H9 (cell line): ENCODE measurements at regions not wholly inside any gene's neighbourhood (a gene's known extent, or its start where the extent isn't known, plus 50 kb on each side); places are given as distances from the start of the nearest gene placed in this dataset.

ENCODE experiments used
- DNase-seq: peaks from one replicate; pipeline ENCODE4 v3.0.0-alpha.2; 2017
- H2AFZ ChIP-seq: one replicate; pipeline ENCODE4 v1.6.1; 2013; ENCODE audit warnings: mild to moderate bottlenecking, low read length, control low read depth, moderate library complexity
- H2AK5ac ChIP-seq: 2 replicates; pipeline ENCODE4 v1.6.1; 2013; ENCODE audit warnings: low read length, control low read depth, mixed read lengths; ENCODE audit not compliant: insufficient read length
- H2BK120ac ChIP-seq: one replicate; pipeline ENCODE4 v1.6.1; 2013; ENCODE audit warnings: low read depth, mild to moderate bottlenecking, low read length, control low read depth, inconsistent platforms; ENCODE audit not compliant: poor library complexity, severe bottlenecking
- H2BK12ac ChIP-seq: 2 replicates; pipeline ENCODE4 v1.6.1; 2013; ENCODE audit warnings: low read length, control low read depth, mixed read lengths, low read depth; ENCODE audit not compliant: insufficient read length
- H2BK15ac ChIP-seq: 2 replicates; pipeline ENCODE4 v1.6.1; 2013; ENCODE audit warnings: low read depth, low read length, control low read depth
- H2BK20ac ChIP-seq: one replicate; pipeline ENCODE4 v1.6.1; 2013; ENCODE audit warnings: low read depth, mild to moderate bottlenecking, low read length, control low read depth, inconsistent platforms; ENCODE audit not compliant: poor library complexity, severe bottlenecking
- H2BK5ac ChIP-seq: 2 replicates; pipeline ENCODE4 v1.6.1; 2013; ENCODE audit warnings: low read length, control low read depth, mixed read lengths; ENCODE audit not compliant: insufficient read length
- H3K14ac ChIP-seq: 2 replicates; pipeline ENCODE4 v1.6.1; 2013; ENCODE audit warnings: low read length, control low read depth; ENCODE audit not compliant: insufficient read depth
- H3K18ac ChIP-seq: 2 replicates; pipeline ENCODE4 v1.6.1; 2013; ENCODE audit warnings: low read depth, mild to moderate bottlenecking, mixed read lengths, low read length, control low read depth; ENCODE audit not compliant: insufficient read length
- H3K23ac ChIP-seq: 2 replicates; pipeline ENCODE4 v1.6.1; 2013; ENCODE audit warnings: low read length, control low read depth, mixed read lengths, low read depth; ENCODE audit not compliant: insufficient read length
- H3K23me2 ChIP-seq: 2 replicates; pipeline ENCODE4 v1.6.1; 2013; ENCODE audit warnings: low read depth, mild to moderate bottlenecking, mixed read lengths, low read length, control low read depth; ENCODE audit not compliant: insufficient read length, poor library complexity, severe bottlenecking
- H3K27ac ChIP-seq: 2 replicates; pipeline ENCODE4 v1.5.1; 2013; ENCODE audit warnings: low read length, control low read depth, mixed read lengths, low read depth; ENCODE audit not compliant: insufficient read length
- H3K27me3 ChIP-seq: 2 replicates; pipeline ENCODE4 v1.6.1; 2013; ENCODE audit warnings: low read length, control low read depth, inconsistent platforms; ENCODE audit not compliant: insufficient read depth
- H3K4ac ChIP-seq: 2 replicates; pipeline ENCODE4 v1.6.1; 2013; ENCODE audit warnings: low read depth, mild to moderate bottlenecking, control low read depth, inconsistent platforms, low read length, moderate library complexity
- H3K4me1 ChIP-seq: 2 replicates; pipeline ENCODE4 v1.6.1; 2013; ENCODE audit warnings: low read length, control low read depth, inconsistent platforms; ENCODE audit not compliant: insufficient read depth
- H3K4me2 ChIP-seq: 2 replicates; pipeline ENCODE4 v1.6.1; 2013; ENCODE audit warnings: low read length, control low read depth, mixed read lengths; ENCODE audit not compliant: insufficient read length, insufficient read depth
- H3K56ac ChIP-seq: 2 replicates; pipeline ENCODE4 v1.6.1; 2013; ENCODE audit warnings: low read depth, mild to moderate bottlenecking, mixed read lengths, low read length, control low read depth; ENCODE audit not compliant: insufficient read length
- H3K79me1 ChIP-seq: 2 replicates; pipeline ENCODE4 v1.6.1; 2013; ENCODE audit warnings: low read depth, mild to moderate bottlenecking, moderate library complexity, low read length, control low read depth, inconsistent platforms; ENCODE audit not compliant: insufficient read depth, poor library complexity, severe bottlenecking
- H3K79me2 ChIP-seq: 2 replicates; pipeline ENCODE4 v1.6.1; 2013; ENCODE audit warnings: low read length, control low read depth, inconsistent platforms; ENCODE audit not compliant: insufficient read depth
- H3K9ac ChIP-seq: 2 replicates; pipeline ENCODE4 v1.6.1; 2013; ENCODE audit warnings: low read length, control low read depth, mixed read lengths; ENCODE audit not compliant: insufficient read length; ENCODE audit errors: extremely low read depth
- H3K9me3 ChIP-seq: one replicate; pipeline ENCODE4 v1.6.1; 2013; ENCODE audit warnings: low read depth, low read length, inconsistent platforms; ENCODE audit not compliant: control insufficient read depth
- H3T11ph ChIP-seq: one replicate; pipeline ENCODE4 v1.6.1; 2013; ENCODE audit warnings: mild to moderate bottlenecking, low read length, control low read depth, inconsistent platforms
- H4K20me1 ChIP-seq: one replicate; pipeline ENCODE4 v1.6.1; 2013; ENCODE audit not compliant: control insufficient read depth, insufficient read length, insufficient read depth
- H4K5ac ChIP-seq: 2 replicates; pipeline ENCODE4 v1.6.1; 2013; ENCODE audit warnings: low read depth, mild to moderate bottlenecking, mixed read lengths, low read length, control low read depth; ENCODE audit not compliant: insufficient read length
- H4K8ac ChIP-seq: replicated peaks from 2 replicates; pipeline ENCODE4 v1.6.1; 2013; ENCODE audit warnings: low read length, control low read depth, mixed read lengths, low read depth; ENCODE audit not compliant: insufficient read length
- H4K91ac ChIP-seq: 2 replicates; pipeline ENCODE4 v1.6.1; 2013; ENCODE audit warnings: low read depth, mild to moderate bottlenecking, moderate library complexity, mixed read lengths, low read length, control low read depth; ENCODE audit not compliant: insufficient read length
- H3K27ac Mint-ChIP-seq, 3 experiments: 2 replicates in 2 of 3; 3 replicates in 1 of 3; pipeline ENCODE4 v1.8.0; 2020 to 2021; ENCODE audit warnings: mixed read lengths in 3 of 3, mild to moderate bottlenecking in 1 of 3, moderate library complexity in 1 of 3
- H3K27me3 Mint-ChIP-seq: 2 replicates; pipeline ENCODE4 v1.8.0; 2021; ENCODE audit warnings: low read depth, mild to moderate bottlenecking, moderate library complexity, mixed read lengths
- H3K36me3 Mint-ChIP-seq, 3 experiments: 2 replicates in 2 of 3; 3 replicates in 1 of 3; pipeline ENCODE4 v1.8.0; 2020 to 2021; ENCODE audit warnings: low read depth in 3 of 3, mixed read lengths in 3 of 3; ENCODE audit not compliant: insufficient read depth in 1 of 3
- H3K4me1 Mint-ChIP-seq, 2 experiments: 2 replicates each; pipeline ENCODE4 v1.8.0; 2020; ENCODE audit warnings: mixed read lengths in 2 of 2
- H3K4me3 Mint-ChIP-seq, 2 experiments: 2 replicates in 1 of 2; 3 replicates in 1 of 2; pipeline ENCODE4 v1.8.0; 2020 to 2021; ENCODE audit warnings: mild to moderate bottlenecking in 2 of 2, mixed read lengths in 2 of 2, moderate library complexity in 1 of 2
- H3K9me3 Mint-ChIP-seq, 2 experiments: 2 replicates in 1 of 2; 3 replicates in 1 of 2; pipeline ENCODE4 v1.8.0; 2020; ENCODE audit warnings: mild to moderate bottlenecking in 2 of 2, mixed read lengths in 2 of 2, moderate library complexity in 1 of 2
- CTCF ChIP-seq: fragments of 200-600 bp; sonication (generic); conservative IDR thresholded peaks from 3 replicates; pipeline ENCODE4 v1.8.0; 2021; ENCODE audit warnings: antibody characterized with exemption, mild to moderate bottlenecking
- WGBS: extraction: QIAGEN DNeasy Blood & Tissue Kit; methylation state at CpG from one replicate; pipeline ENCODE4 v1.1.7; 2013; ENCODE audit warnings: missing lambda C conversion rate, low lambda C conversion rate, mixed read lengths; ENCODE audit not compliant: insufficient read length; ENCODE audit errors: extremely low coverage; 5-methylcytosine and 5-hydroxymethylcytosine counted together

DNA sequence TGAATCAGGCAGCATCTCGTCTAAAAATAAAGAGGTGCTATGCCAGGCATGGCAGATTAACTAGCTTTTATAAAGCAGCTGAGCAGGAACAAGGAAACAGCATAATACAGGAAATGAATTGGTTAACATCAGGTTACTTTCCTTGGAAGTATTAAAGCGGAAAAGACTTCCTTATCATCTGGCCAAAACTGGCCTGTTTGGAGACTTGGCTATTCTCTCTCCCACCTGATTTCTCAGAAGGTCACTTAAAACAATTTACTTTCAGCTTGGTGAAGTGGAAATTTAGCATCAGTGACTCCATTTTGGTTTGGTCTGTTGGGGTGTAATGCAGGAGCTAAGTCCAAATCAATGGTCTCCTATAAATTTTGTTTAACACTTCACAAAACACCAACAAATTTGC, 191.6 kb downstream of the NUFIP1 start:
- H2BK12ac ChIP-seq = no peak overlapping the region
- H2AK5ac ChIP-seq = no peak overlapping the region
- no peak overlapping the region for H3K9ac ChIP-seq
- no peaks in the 10 kb centered on the region for H3K4me1 Mint-ChIP-seq
- H2AFZ ChIP-seq = no peak overlapping the region
- no peak overlapping the region for H2BK5ac ChIP-seq
- H2BK15ac ChIP-seq = no peak overlapping the region
- H3K27me3 ChIP-seq = no peaks in the 10 kb centered on the region
- no peak overlapping the region for H3K4me2 ChIP-seq
- no peak overlapping the region for H3K23ac ChIP-seq
- H3K27me3 Mint-ChIP-seq = no peaks in the 10 kb centered on the region
- H3K36me3 Mint-ChIP-seq = no peaks in the 10 kb centered on the region
- H2BK20ac ChIP-seq = no peak overlapping the region
- H3K23me2 ChIP-seq = no peaks in the 10 kb centered on the region
- H4K5ac ChIP-seq = no peak overlapping the region
- no peaks in the 10 kb centered on the region for H3K79me1 ChIP-seq
- H4K91ac ChIP-seq = no peak overlapping the region
- H3K56ac ChIP-seq = no peak overlapping the region
- no peaks in the 10 kb centered on the region for H3K9me3 Mint-ChIP-seq
- H2BK120ac ChIP-seq = no peak overlapping the region
- no peak overlapping the region for H3K14ac ChIP-seq
- H3K9me3 ChIP-seq = no peaks in the 10 kb centered on the region
- H3K4ac ChIP-seq = no peak overlapping the region
- H3K27ac Mint-ChIP-seq = no peak overlapping the region
- no peak for DNase-seq
- no CpG with 5 or more reads among the region's 2 CpGs for WGBS
- no peaks in the 10 kb centered on the region for H3K79me2 ChIP-seq
- no peak overlapping the region for H4K8ac ChIP-seq
- H3K4me3 Mint-ChIP-seq = no peak overlapping the region
- H3K27ac ChIP-seq = no peak overlapping the region
- no peak overlapping the region for H3T11ph ChIP-seq
- no peaks in the 10 kb centered on the region for H4K20me1 ChIP-seq
- no peak for TF ChIP-seq CTCF
- H3K4me1 ChIP-seq = no peaks in the 10 kb centered on the region
- H3K18ac ChIP-seq = no peak overlapping the region
